IMR-90 (cell line): ENCODE measurements at regions not wholly inside any gene's neighbourhood (a gene's known extent, or its start where the extent isn't known, plus 50 kb on each side); places are given as distances from the start of the nearest gene placed in this dataset.

Experiments
- ATAC-seq: fragments of 200-7000 bp; cut with Tn5 transposase; 2 replicates; pipeline ENCODE4 v1.9.1; 2020; ENCODE audit warnings: low read depth, mild to moderate bottlenecking, moderate library complexity
- BruUV-seq: library from RNA; stranded (reverse); fragments of 400-500 nt; replicated peaks from 2 replicates; lab custom pipeline; 2021; lab: Mats Ljungman, UMichigan
- CTCF ChIA-PET: fragments of 300-600 bp; formaldehyde crosslinking; extraction: SDS; loops from one replicate; lab custom pipeline; 2021; ENCODE audit warnings: antibody characterized with exemption; lab: Yijun Ruan, JAX
- POLR2A ChIA-PET: fragments of 300-600 bp; sonication (Branson Sonifier 250); formaldehyde crosslinking; loops from one replicate; lab custom pipeline; 2022; ENCODE audit warnings: antibody characterized with exemption; ENCODE audit not compliant: unreplicated experiment; lab: Charles Lee
- DNase-seq: peaks from one replicate; pipeline ENCODE4 v3.0.0; 2013
- H2AFZ ChIP-seq: replicated peaks from 2 replicates; pipeline ENCODE3; 2013; ENCODE audit warnings: low read length, mild to moderate bottlenecking; ENCODE audit not compliant: poor library complexity
- H2AK5ac ChIP-seq: 2 replicates; pipeline ENCODE4 v1.6.1; 2013; ENCODE audit warnings: low read depth, low read length, inconsistent platforms
- H2AK9ac ChIP-seq: replicated peaks from 2 replicates; pipeline ENCODE3; 2013; ENCODE audit warnings: mild to moderate bottlenecking, low read depth, low read length, moderate library complexity; ENCODE audit not compliant: poor library complexity
- H2BK120ac ChIP-seq: 2 replicates; pipeline ENCODE4 v1.6.1; 2013; ENCODE audit warnings: low read depth, low read length, inconsistent platforms
- H2BK15ac ChIP-seq: 3 replicates; pipeline ENCODE4 v1.6.1; 2013; ENCODE audit warnings: low read depth, low read length, inconsistent platforms
- H2BK20ac ChIP-seq: 2 replicates; pipeline ENCODE4 v1.6.1; 2013; ENCODE audit warnings: low read depth, mild to moderate bottlenecking, inconsistent platforms, low read length, moderate library complexity
- H2BK5ac ChIP-seq: 2 replicates; pipeline ENCODE4 v1.6.1; 2013; ENCODE audit warnings: mild to moderate bottlenecking, low read depth, low read length, inconsistent platforms; ENCODE audit not compliant: poor library complexity, severe bottlenecking
- H3K14ac ChIP-seq: replicated peaks from 2 replicates; pipeline ENCODE4 v1.6.1; 2013; ENCODE audit warnings: low read depth, low read length, inconsistent platforms
- H3K18ac ChIP-seq: 2 replicates; pipeline ENCODE4 v1.6.1; 2013; ENCODE audit warnings: low read depth, low read length, control low read depth
- H3K23ac ChIP-seq: 2 replicates; pipeline ENCODE4 v1.6.1; 2013; ENCODE audit warnings: low read depth, low read length, inconsistent platforms
- H3K27ac ChIP-seq: 2 replicates; pipeline ENCODE4 v1.5.1; 2013; ENCODE audit warnings: mild to moderate bottlenecking, control low read depth, low read length; ENCODE audit not compliant: insufficient read depth
- H3K27me3 ChIP-seq: 2 replicates; pipeline ENCODE4 v1.6.1; 2013; ENCODE audit warnings: low read length; ENCODE audit not compliant: control insufficient read depth, insufficient read depth
- H3K36me3 ChIP-seq: 2 replicates; pipeline ENCODE4 v1.6.1; 2013; ENCODE audit warnings: low read length, mixed read lengths; ENCODE audit not compliant: control insufficient read depth, insufficient read depth
- H3K4ac ChIP-seq: 2 replicates; pipeline ENCODE4 v1.6.1; 2013; ENCODE audit warnings: low read depth, low read length, inconsistent platforms
- H3K4me1 ChIP-seq: 2 replicates; pipeline ENCODE4 v1.6.1; 2013; ENCODE audit warnings: low read length, mixed read lengths; ENCODE audit not compliant: control insufficient read depth, insufficient read depth
- H3K4me2 ChIP-seq: 2 replicates; pipeline ENCODE4 v1.6.1; 2013; ENCODE audit warnings: low read depth, mild to moderate bottlenecking, control low read depth, low read length, moderate library complexity
- H3K4me3 ChIP-seq: 2 replicates; pipeline ENCODE4 v1.5.1; 2013; ENCODE audit warnings: low read depth, mild to moderate bottlenecking, control low read depth, low read length, moderate library complexity; ENCODE audit not compliant: insufficient read depth
- H3K56ac ChIP-seq: 2 replicates; pipeline ENCODE4 v1.6.1; 2013; ENCODE audit warnings: low read length, inconsistent platforms; ENCODE audit not compliant: insufficient read depth; ENCODE audit errors: extremely low read depth
- H3K79me1 ChIP-seq, 2 experiments: 2 replicates each; pipeline ENCODE4 v1.6.1; 2013; ENCODE audit warnings: low read length in 2 of 2, inconsistent platforms in 1 of 2, low read depth in 1 of 2
- H3K9ac ChIP-seq: 2 replicates; pipeline ENCODE4 v1.6.1; 2013; ENCODE audit warnings: low read depth, low read length, control low read depth
- H3K9me1 ChIP-seq: 2 replicates; pipeline ENCODE4 v1.6.1; 2013; ENCODE audit warnings: low read length, inconsistent platforms; ENCODE audit not compliant: insufficient read depth
- H3K9me3 ChIP-seq: 2 replicates; pipeline ENCODE4 v1.6.1; 2013; ENCODE audit warnings: low read length; ENCODE audit not compliant: control insufficient read depth, insufficient read depth
- H4K20me1 ChIP-seq: 2 replicates; pipeline ENCODE4 v1.6.1; 2013; ENCODE audit warnings: low read length, inconsistent platforms; ENCODE audit not compliant: insufficient read depth
- H4K5ac ChIP-seq: 2 replicates; pipeline ENCODE4 v1.6.1; 2013; ENCODE audit warnings: mild to moderate bottlenecking, low read depth, low read length, control low read depth
- H4K8ac ChIP-seq, 2 experiments: 2 replicates each; pipeline ENCODE4 v1.6.1; 2013; ENCODE audit warnings: low read depth in 2 of 2, low read length in 2 of 2, control low read depth in 1 of 2, inconsistent platforms in 1 of 2
- H4K91ac ChIP-seq: 2 replicates; pipeline ENCODE4 v1.6.1; 2013; ENCODE audit warnings: low read depth, low read length, inconsistent platforms; ENCODE audit not compliant: insufficient read depth
- CEBPB ChIP-seq: IDR thresholded peaks from 2 replicates; pipeline ENCODE4 v1.6.1; 2012; ENCODE audit warnings: low read depth, low read length, improper control_type of control experiment
- FOS ChIP-seq: fragments of 150-350 bp; IDR thresholded peaks from 2 replicates; pipeline ENCODE4 v1.6.1; 2016; ENCODE audit warnings: low read depth, low read length
- MAFK ChIP-seq: IDR thresholded peaks from 2 replicates; pipeline ENCODE4 v1.6.1; 2012; ENCODE audit warnings: low read depth, low read length, improper control_type of control experiment
- NFE2L2 ChIP-seq: fragments of 150-350 bp; IDR thresholded peaks from 2 replicates; pipeline ENCODE4 v1.6.1; 2016; ENCODE audit warnings: low read depth, mild to moderate bottlenecking, low read length
- POLR2A ChIP-seq: IDR thresholded peaks from 2 replicates; pipeline ENCODE4 v1.6.1; 2012; ENCODE audit warnings: mild to moderate bottlenecking, low read depth, low read length
- SMC3 ChIP-seq: fragments of 150-350 bp; IDR thresholded peaks from 2 replicates; pipeline ENCODE4 v1.6.1; 2016; ENCODE audit warnings: low read depth, mild to moderate bottlenecking, antibody characterized with exemption, low read length, moderate library complexity
- WGBS, 2 experiments: methylation state at CpG; one replicate each; pipeline versions ENCODE4 v1.1.5 to v1.1.7; 2013; ENCODE audit warnings: missing lambda C conversion rate in 2 of 2; ENCODE audit not compliant: insufficient read length in 1 of 2; ENCODE audit errors: extremely low coverage in 2 of 2; 5-methylcytosine and 5-hydroxymethylcytosine counted together
- dilution Hi-C: fragments of 300-500 bp; cut with HindIII; formaldehyde crosslinking; loops from one replicate; pipeline ENCODE4 v1.14.3; 2018; ENCODE audit warnings: low sequenced_read_pairs; ENCODE audit not compliant: unreplicated experiment
- in situ Hi-C: fragments of 300-500 bp; cut with MboI; formaldehyde crosslinking; loops from 3 replicates; pipeline ENCODE4 v1.14.3; 2019; ENCODE audit warnings: low sequenced_read_pairs, inconsistent platforms, mixed read lengths
- intact Hi-C: fragments of 100-400 bp; cut with micrococcal nuclease; formaldehyde crosslinking; loops from 2 replicates; pipeline ENCODE4 v1.10.0; 2022

- H3K27me3 ChIP-seq = no peaks in the 10 kb centered on the region
- peaks cover 5% of the 10 kb centered on the region in 2 experiments; a peak in 2 of 4 replicates for H3K79me1 ChIP-seq
- peak; percentile 24 for ATAC-seq
- dilution Hi-C loops (no loop called here), in situ Hi-C loops (no loop called here), intact Hi-C loops (loop anchor here (5.0 kb wide), 1 partner anchor 46 kb away; no protein-coding TSS in a partner anchor)
- H4K8ac ChIP-seq = peak overlapping the region in 1 of 2 experiments; percentile 36; a peak in 1 of 4 replicates
- peak overlapping the region; percentile 20 for H2BK5ac ChIP-seq
- no peak for TF ChIP-seq POLR2A
- peak; percentile 9; the same call in 1 of the 2 replicates for TF ChIP-seq SMC3
- no peak; the same call in 1 of the 2 replicates for TF ChIP-seq FOS
- TF ChIP-seq CEBPB = peak; percentile 97
- no peak for TF ChIP-seq MAFK
- no peak for TF ChIP-seq NFE2L2
- H2AK9ac ChIP-seq = no peak overlapping the region
- POLR2A ChIA-PET = no interaction called here
- peak overlapping the region; percentile 17 for H2BK15ac ChIP-seq
- DNase-seq = peak; percentile 86
- peaks cover 13% of the 10 kb centered on the region for H3K4me1 ChIP-seq
- H4K91ac ChIP-seq = no peak overlapping the region
- H2AFZ ChIP-seq = no peak overlapping the region
- H2BK120ac ChIP-seq = peak overlapping the region; percentile 34; the same call in 1 of the 2 replicates
- CTCF ChIA-PET = no interaction called here
- H2BK20ac ChIP-seq = peak overlapping the region; percentile 55; the same call in 1 of the 2 replicates
- no peak overlapping the region for H4K5ac ChIP-seq
- no peak overlapping the region for H3K27ac ChIP-seq
- no peaks in the 10 kb centered on the region for H3K36me3 ChIP-seq
- H4K20me1 ChIP-seq = no peaks in the 10 kb centered on the region
- WGBS, 2 experiments = 85% methylated on average over 2 of the region's 5 CpGs; no CpG with 5 or more reads in 1 of the 2 experiments
- no peak overlapping the region for H3K56ac ChIP-seq
- H3K9me3 ChIP-seq = no peaks in the 10 kb centered on the region
- H3K9ac ChIP-seq = no peak overlapping the region
- H3K4ac ChIP-seq = 0 out of 2 replicates have a peak overlapping the region, but pooled peaks have one; percentile 1
- peak overlapping the region; percentile 16; the same call in 1 of the 2 replicates for H3K18ac ChIP-seq
- H2AK5ac ChIP-seq = peak overlapping the region; percentile 33
- BruUV-seq = no TSS peak
- peaks cover 10% of the 10 kb centered on the region for H3K9me1 ChIP-seq
- H3K14ac ChIP-seq = no peak overlapping the region
- no peak overlapping the region; the same call in 1 of the 2 replicates for H3K4me2 ChIP-seq
- H3K4me3 ChIP-seq = no peak overlapping the region
- no peak overlapping the region for H3K23ac ChIP-seq
These were observed 69.7 kb upstream of the TPM1 start for GRCh38 chr15:62972814-62973213.
